ENCODE measurements at regions not wholly inside any gene's neighbourhood (a gene's known extent, or its start where the extent isn't known, plus 50 kb on each side); places are given as distances from the start of the nearest gene placed in this dataset.

- Histone ChIP-seq H3K9me3 (ENCODE audit: control insufficient read depth, insufficient read depth, low read length) (no peaks in the 10 kb centered on the region), H3K27me3 (ENCODE audit: control insufficient read depth, insufficient read depth, low read length) (no peaks in the 10 kb centered on the region), H3K36me3 (ENCODE audit: control insufficient read depth, insufficient read depth, low read length) (no peaks in the 10 kb centered on the region), H3K27ac (ENCODE audit: low read length) (no peak overlapping the region), H3K4me3 (ENCODE audit: low read length) (no peak overlapping the region), H3K4me1 (ENCODE audit: control insufficient read depth, insufficient read depth, low read length) (peaks cover 3% of the 10 kb centered on the region)
- Mint-ChIP-seq H3K27ac (no peak overlapping the region), H3K4me1 (peaks cover 6 to 7% of the 10 kb centered on the region in 2 donors), H3K4me3 (no peak overlapping the region), H3K9me3 (no peaks in the 10 kb centered on the region), H3K36me3 (no peaks in the 10 kb centered on the region), H3K27me3 (ENCODE audit: low read depth in 2 of 2) (peaks cover 10 to 15% of the 10 kb centered on the region in 2 donors)
- no peak for TF ChIP-seq CTCF (IDR thresholded peaks at IDR 0.05)
- ATAC-seq (peak in 1 of 3 donors; percentile 21), DNase-seq (no peak)
- WGBS (ENCODE audit: insufficient coverage) = 78% methylated on average over 4 of the region's 5 CpGs
- intact Hi-C loops (cut with micrococcal nuclease) = no loop called here
Measured at GRCh38 chr2:215831296-215831913, 181.9 kb downstream of the MREG start.

GRCh38 chr2:215830304-215830703, 183.0 kb downstream of the MREG start:
- H3K9me3 ChIP-seq (ENCODE audit: control insufficient read depth, insufficient read depth, low read length) = no peaks in the 10 kb centered on the region
- no peak overlapping the region for H3K27ac ChIP-seq (ENCODE audit: low read length)
- intact Hi-C loops (cut with micrococcal nuclease) = no loop called here
- peaks cover 6 to 7% of the 10 kb centered on the region in 2 donors for H3K4me1 Mint-ChIP-seq
- 69% methylated on average over 3 of the region's 4 CpGs for whole genome bisulfite sequencing (ENCODE audit: insufficient coverage)
- H3K4me3 ChIP-seq (ENCODE audit: low read length) = no peak overlapping the region
- H3K9me3 Mint-ChIP-seq = no peaks in the 10 kb centered on the region
- no peaks in the 10 kb centered on the region for H3K27me3 ChIP-seq (ENCODE audit: control insufficient read depth, insufficient read depth, low read length)
- no peaks in the 10 kb centered on the region for H3K36me3 ChIP-seq (ENCODE audit: control insufficient read depth, insufficient read depth, low read length)
- no peak for DNase-seq
- peaks cover 0 to 9% of the 10 kb centered on the region in 2 donors for H3K27me3 Mint-ChIP-seq (ENCODE audit: low read depth in 2 of 2)
- TF ChIP-seq CTCF (IDR thresholded peaks at IDR 0.05) = no peak
- H3K27ac Mint-ChIP-seq = no peak overlapping the region
- peaks cover 3% of the 10 kb centered on the region for H3K4me1 ChIP-seq (ENCODE audit: control insufficient read depth, insufficient read depth, low read length)
- ATAC-seq = no peak
- no peak overlapping the region for H3K4me3 Mint-ChIP-seq
- no peaks in the 10 kb centered on the region for H3K36me3 Mint-ChIP-seq

- TF ChIP-seq CTCF (IDR thresholded peaks at IDR 0.05) = no peak
- Histone ChIP-seq H3K27ac (ENCODE audit: low read length) (no peak overlapping the region), H3K9me3 (ENCODE audit: control insufficient read depth, insufficient read depth, low read length) (no peaks in the 10 kb centered on the region), H3K4me1 (ENCODE audit: control insufficient read depth, insufficient read depth, low read length) (peaks cover 3% of the 10 kb centered on the region), H3K27me3 (ENCODE audit: control insufficient read depth, insufficient read depth, low read length) (no peaks in the 10 kb centered on the region), H3K36me3 (ENCODE audit: control insufficient read depth, insufficient read depth, low read length) (no peaks in the 10 kb centered on the region), H3K4me3 (ENCODE audit: low read length) (no peak overlapping the region)
- no peak overlapping the region for H3K27ac Mint-ChIP-seq
- 93% methylated on average over 8 of the region's 8 CpGs for WGBS (ENCODE audit: insufficient coverage)
- H3K4me3 Mint-ChIP-seq = no peak overlapping the region
- H3K36me3 Mint-ChIP-seq = no peaks in the 10 kb centered on the region
- H3K27me3 Mint-ChIP-seq (ENCODE audit: low read depth in 2 of 2) = peaks cover 0 to 9% of the 10 kb centered on the region in 2 donors
- ATAC-seq = no peak
- intact Hi-C loops (cut with micrococcal nuclease) = no loop called here
- peaks cover 6 to 7% of the 10 kb centered on the region in 2 donors for H3K4me1 Mint-ChIP-seq
- no peaks in the 10 kb centered on the region for H3K9me3 Mint-ChIP-seq
- DNase-seq = no peak
Measured at GRCh38 chr2:215829261-215829660, 184.1 kb downstream of the MREG start.

Measured in natural killer cell (primary cell).